ENCODE measurements at regions not wholly inside any gene's neighbourhood (a gene's known extent, or its start where the extent isn't known, plus 50 kb on each side); places are given as distances from the start of the nearest gene placed in this dataset.

DNA sequence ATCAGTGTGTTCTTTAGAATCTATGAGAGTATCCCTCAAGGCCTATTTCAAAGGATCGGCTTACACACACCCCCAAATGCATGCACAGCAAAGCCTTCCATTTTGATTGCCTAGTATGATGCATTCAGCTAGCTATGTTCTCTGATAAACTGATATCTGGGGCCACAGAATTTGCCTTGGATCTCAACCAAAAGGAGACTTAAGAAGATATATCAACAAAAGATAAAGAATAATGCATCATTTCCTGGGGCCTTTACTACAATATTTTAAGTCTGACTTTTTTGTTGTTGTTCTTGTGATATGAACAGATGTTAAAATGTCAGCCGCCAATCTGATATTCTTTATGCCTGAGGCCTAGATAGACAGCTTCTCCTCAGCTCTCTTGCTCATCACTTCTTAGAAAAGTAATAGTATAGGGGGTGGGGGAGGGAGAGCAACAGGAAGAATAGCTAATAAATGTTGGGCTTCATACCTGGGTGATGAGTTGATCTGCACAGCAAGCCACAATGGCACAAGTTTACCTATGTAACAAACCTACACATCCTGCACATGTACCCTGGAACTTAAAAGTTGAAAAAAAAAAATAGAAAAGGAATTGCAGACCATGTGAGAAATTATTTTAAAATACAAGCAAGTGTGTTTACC, 792.9 kb upstream of the GHITM start:
- no peak for TF ChIP-seq NR3C1 (IDR thresholded peaks at IDR 0.05)
- no peak for TF ChIP-seq CHD2 (IDR thresholded peaks at IDR 0.05; ENCODE audit: low read length, partially characterized antibody)
- TF ChIP-seq, protein P1, sequence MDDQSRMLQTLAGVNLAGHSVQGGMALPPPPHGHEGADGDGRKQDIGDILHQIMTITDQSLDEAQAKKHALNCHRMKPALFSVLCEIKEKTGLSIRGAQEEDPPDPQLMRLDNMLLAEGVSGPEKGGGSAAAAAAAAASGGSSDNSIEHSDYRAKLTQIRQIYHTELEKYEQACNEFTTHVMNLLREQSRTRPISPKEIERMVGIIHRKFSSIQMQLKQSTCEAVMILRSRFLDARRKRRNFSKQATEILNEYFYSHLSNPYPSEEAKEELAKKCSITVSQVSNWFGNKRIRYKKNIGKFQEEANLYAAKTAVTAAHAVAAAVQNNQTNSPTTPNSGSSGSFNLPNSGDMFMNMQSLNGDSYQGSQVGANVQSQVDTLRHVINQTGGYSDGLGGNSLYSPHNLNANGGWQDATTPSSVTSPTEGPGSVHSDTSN (IDR thresholded peaks at IDR 0.05) = no peak
- no peak for TF ChIP-seq ESRRA (IDR thresholded peaks at IDR 0.05; ENCODE audit: borderline replicate concordance, low read length)
- no peak for TF ChIP-seq POLR2AphosphoS2 (conservative IDR thresholded peaks at IDR 0.05; ENCODE audit: low read length)
- TF ChIP-seq TP53 (CRISPR knock-in tag; IDR thresholded peaks at IDR 0.05) = no peak
- no peak for TF ChIP-seq FOSB (CRISPR knock-in tag; IDR thresholded peaks at IDR 0.05)
- TF ChIP-seq ZNF302 (CRISPR knock-in tag; IDR thresholded peaks at IDR 0.05) = no peak
- TF ChIP-seq HEYL (CRISPR knock-in tag; IDR thresholded peaks at IDR 0.05) = no peak
- TF ChIP-seq EHF (CRISPR knock-in tag; IDR thresholded peaks at IDR 0.05) = no peak
- no peak for TF ChIP-seq CHD4 (IDR thresholded peaks at IDR 0.05; ENCODE audit: borderline replicate concordance)
- H3K27ac ChIP-seq = no peak overlapping the region
- FAIRE-seq (no peak), ATAC-seq (no peak), DNase-seq (ENCODE audit: low read depth in 1 of 2, low spot score in 1 of 2) (no peak)
- no peak overlapping the region for H3K4me3 ChIP-seq
- H3K4me2 ChIP-seq = no peak overlapping the region
- ChIA-PET CTCF (no interaction called here), POLR2A (no interaction called here)
- no peaks in the 10 kb centered on the region for H3K4me1 ChIP-seq
- WGBS (ENCODE audit: missing lambda C conversion rate) = 28% methylated on average over 2 of the region's 2 CpGs
- no peaks in the 10 kb centered on the region; the same call in 2 of the 3 replicates for H3K9me3 ChIP-seq

DNA sequence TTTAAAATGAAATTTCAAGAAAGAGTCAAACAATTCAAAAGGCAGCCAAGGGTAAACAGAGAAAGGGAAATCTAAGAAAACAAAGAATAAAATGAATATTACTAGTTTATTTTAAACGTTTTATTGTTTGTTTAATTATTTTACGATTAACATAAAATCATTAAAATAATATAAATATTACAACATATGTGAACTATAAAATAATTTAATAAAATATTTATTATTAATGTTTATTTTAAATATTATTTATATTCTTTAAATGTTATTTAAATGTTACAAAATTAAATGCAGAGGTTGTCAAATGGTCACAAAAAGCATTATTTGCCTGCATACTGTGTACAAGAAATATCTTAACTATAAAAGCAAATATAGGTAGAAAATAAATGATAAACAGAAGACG, 786.7 kb upstream of the GHITM start:
- FAIRE-seq (no peak), DNase-seq (ENCODE audit: low read depth in 1 of 2, low spot score in 1 of 2) (no peak), ATAC-seq (no peak)
- ChIA-PET CTCF (no interaction called here), POLR2A (no interaction called here)
- Histone ChIP-seq H3K4me3 (no peak overlapping the region), H3K4me2 (no peak overlapping the region), H3K4me1 (no peaks in the 10 kb centered on the region), H3K27ac (no peak overlapping the region), H3K9me3 (no peaks in the 10 kb centered on the region; the same call in 2 of the 3 replicates)
- TF ChIP-seq NPAS2 (CRISPR knock-in tag; IDR thresholded peaks at IDR 0.05; ENCODE audit: borderline replicate concordance) (no peak), PHF8 (IDR thresholded peaks at IDR 0.05; ENCODE audit: borderline replicate concordance, low read depth) (no peak), HOXB13 (CRISPR knock-in tag; IDR thresholded peaks at IDR 0.05; ENCODE audit: low read depth) (no peak), CTCF (IDR thresholded peaks at IDR 0.05) (no peak), FOSB (CRISPR knock-in tag; IDR thresholded peaks at IDR 0.05) (no peak), KDM5A (IDR thresholded peaks at IDR 0.05) (no peak), FOXS1 (CRISPR knock-in tag; IDR thresholded peaks at IDR 0.05) (no peak), CBX2 (IDR thresholded peaks at IDR 0.05; ENCODE audit: borderline replicate concordance, low read depth) (no peak)
- WGBS (ENCODE audit: missing lambda C conversion rate) = 2% methylated on average over 3 of the region's 3 CpGs

- Histone ChIP-seq H3K4me1 (no peaks in the 10 kb centered on the region), H3K4me3 (no peak overlapping the region), H3K9me3 (no peaks in the 10 kb centered on the region; the same call in 2 of the 3 replicates), H3K4me2 (no peak overlapping the region), H3K27ac (no peak overlapping the region)
- 0% methylated on average over 1 of the region's 1 CpG for WGBS (ENCODE audit: missing lambda C conversion rate)
- no peak for ATAC-seq
- no peak for FAIRE-seq
- POLR2A ChIA-PET = no interaction called here
- CTCF ChIA-PET = no interaction called here
- no peak for DNase-seq (ENCODE audit: low read depth in 1 of 2, low spot score in 1 of 2)
- TF ChIP-seq, protein P2, sequence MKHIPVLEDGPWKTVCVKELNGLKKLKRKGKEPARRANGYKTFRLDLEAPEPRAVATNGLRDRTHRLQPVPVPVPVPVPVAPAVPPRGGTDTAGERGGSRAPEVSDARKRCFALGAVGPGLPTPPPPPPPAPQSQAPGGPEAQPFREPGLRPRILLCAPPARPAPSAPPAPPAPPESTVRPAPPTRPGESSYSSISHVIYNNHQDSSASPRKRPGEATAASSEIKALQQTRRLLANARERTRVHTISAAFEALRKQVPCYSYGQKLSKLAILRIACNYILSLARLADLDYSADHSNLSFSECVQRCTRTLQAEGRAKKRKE (CRISPR knock-in tag; IDR thresholded peaks at IDR 0.05; ENCODE audit: low read depth) = no peak
- TF ChIP-seq, protein P3, sequence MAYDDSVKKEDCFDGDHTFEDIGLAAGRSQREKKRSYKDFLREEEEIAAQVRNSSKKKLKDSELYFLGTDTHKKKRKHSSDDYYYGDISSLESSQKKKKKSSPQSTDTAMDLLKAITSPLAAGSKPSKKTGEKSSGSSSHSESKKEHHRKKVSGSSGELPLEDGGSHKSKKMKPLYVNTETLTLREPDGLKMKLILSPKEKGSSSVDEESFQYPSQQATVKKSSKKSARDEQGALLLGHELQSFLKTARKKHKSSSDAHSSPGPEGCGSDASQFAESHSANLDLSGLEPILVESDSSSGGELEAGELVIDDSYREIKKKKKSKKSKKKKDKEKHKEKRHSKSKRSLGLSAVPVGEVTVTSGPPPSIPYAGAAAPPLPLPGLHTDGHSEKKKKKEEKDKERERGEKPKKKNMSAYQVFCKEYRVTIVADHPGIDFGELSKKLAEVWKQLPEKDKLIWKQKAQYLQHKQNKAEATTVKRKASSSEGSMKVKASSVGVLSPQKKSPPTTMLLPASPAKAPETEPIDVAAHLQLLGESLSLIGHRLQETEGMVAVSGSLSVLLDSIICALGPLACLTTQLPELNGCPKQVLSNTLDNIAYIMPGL (CRISPR knock-in tag; IDR thresholded peaks at IDR 0.05; ENCODE audit: borderline replicate concordance) = no peak
- TF ChIP-seq POLR2A (IDR thresholded peaks at IDR 0.05; ENCODE audit: low read length) (no peak), RNF2 (IDR thresholded peaks at IDR 0.05; ENCODE audit: borderline replicate concordance, low read depth) (no peak), KDM1A (IDR thresholded peaks at IDR 0.05; ENCODE audit: low read depth) (no peak), MAZ (IDR thresholded peaks at IDR 0.05; ENCODE audit: borderline replicate concordance, low read depth, low read length) (no peak), CBX8 (IDR thresholded peaks at IDR 0.05) (no peak), CTCF (IDR thresholded peaks at IDR 0.05) (no peak), HOXB13 (CRISPR knock-in tag; IDR thresholded peaks at IDR 0.05; ENCODE audit: low read depth) (no peak), EP300 (IDR thresholded peaks at IDR 0.05) (no peak)
Observed at GRCh38 chr10:83354456-83354855, 784.9 kb upstream of the GHITM start.

Measured in A549 (cell line).